GM12891 (cell line): ENCODE measurements at regions not wholly inside any gene's neighbourhood (a gene's known extent, or its start where the extent isn't known, plus 50 kb on each side); places are given as distances from the start of the nearest gene placed in this dataset.

Experiments
- POLR2A ChIP-seq: IDR thresholded peaks from 2 replicates; pipeline ENCODE4 v1.6.1; 2011; ENCODE audit warnings: low read depth, low read length, control low read depth
- POLR2AphosphoS5 ChIP-seq: IDR thresholded peaks from 2 replicates; pipeline ENCODE4 v1.6.1; 2011; ENCODE audit warnings: low read depth, low read length, control low read depth
- TAF1 ChIP-seq: IDR thresholded peaks from 2 replicates; pipeline ENCODE4 v1.6.1; 2011; ENCODE audit warnings: low read depth, low read length, control low read depth

GRCh38 chr12:129973236-129973961 lies 69.6 kb upstream of the TMEM132D start:
- TF ChIP-seq POLR2AphosphoS5: no peak
- no peak for TF ChIP-seq TAF1
- no peak for TF ChIP-seq POLR2A
